Naive thymus-derived CD4-positive, alpha-beta T cell (primary cell): ENCODE measurements at regions not wholly inside any gene's neighbourhood (a gene's known extent, or its start where the extent isn't known, plus 50 kb on each side); places are given as distances from the start of the nearest gene placed in this dataset.

Source experiments
- ATAC-seq: fragments of 150-1000 bp; cut with Tn5 transposase; 2 replicates; pipeline ENCODE4 v1.10.0; 2021; ENCODE audit warnings: mild to moderate bottlenecking, moderate library complexity
- CTCF ChIA-PET: fragments of 350-600 bp; sonication (Branson Sonifier 250); formaldehyde crosslinking; loops from one replicate; lab custom pipeline; 2021; ENCODE audit warnings: antibody characterized with exemption; lab: Charles Lee
- POLR2A ChIA-PET: fragments of 350-600 bp; sonication (Branson Sonifier 250); formaldehyde crosslinking; loops from one replicate; lab custom pipeline; 2021; ENCODE audit warnings: antibody characterized with exemption, inconsistent platforms; lab: Charles Lee
- DNase-seq, 9 donors: peaks; one replicate each; pipeline versions ENCODE4 v3.0.0 to v3.0.0-alpha.2; 2020 to 2022; ENCODE audit warnings: mixed read lengths in 1 of 9
- H3K27ac ChIP-seq: one replicate; pipeline ENCODE4 v1.7.0; 2013; ENCODE audit warnings: mild to moderate bottlenecking, low read depth, low read length, moderate library complexity
- H3K27me3 ChIP-seq, 2 donors: one replicate each; pipeline ENCODE4 v1.7.0; 2013; ENCODE audit warnings: low read length in 2 of 2, mild to moderate bottlenecking in 2 of 2, moderate library complexity in 2 of 2; ENCODE audit not compliant: control insufficient read depth in 2 of 2, insufficient read depth in 2 of 2
- H3K36me3 ChIP-seq, 3 experiments: 1 replicate in 2 of 3; 2 replicates in 1 of 3; pipeline ENCODE4 v1.7.0; 2013; ENCODE audit warnings: low read length in 3 of 3, mild to moderate bottlenecking in 3 of 3, moderate library complexity in 1 of 3; ENCODE audit not compliant: insufficient read depth in 3 of 3, control insufficient read depth in 2 of 3
- H3K4me1 ChIP-seq, 2 donors: one replicate each; pipeline ENCODE4 v1.7.0; 2013; ENCODE audit warnings: low read length in 2 of 2, mild to moderate bottlenecking in 2 of 2, moderate library complexity in 1 of 2; ENCODE audit not compliant: control insufficient read depth in 2 of 2, insufficient read depth in 2 of 2
- H3K4me3 ChIP-seq: 2 replicates; pipeline ENCODE4 v1.7.0; 2013; ENCODE audit warnings: mild to moderate bottlenecking, low read length
- H3K9me3 ChIP-seq, 3 experiments: 1 replicate in 2 of 3; 2 replicates in 1 of 3; pipeline ENCODE4 v1.7.0; 2013; ENCODE audit warnings: low read length in 3 of 3; ENCODE audit not compliant: control insufficient read depth in 2 of 3
- H3K27ac Mint-ChIP-seq, 9 donors: one replicate each; pipeline ENCODE4 v1.8.0; 2020 to 2022; ENCODE audit warnings: mixed read lengths in 9 of 9, mild to moderate bottlenecking in 8 of 9, moderate library complexity in 5 of 9, inconsistent platforms in 2 of 9
- H3K27me3 Mint-ChIP-seq, 5 donors: one replicate each; pipeline ENCODE4 v1.8.0; 2021 to 2022; ENCODE audit warnings: mixed read lengths in 5 of 5, mild to moderate bottlenecking in 1 of 5
- H3K36me3 Mint-ChIP-seq, 5 donors: one replicate each; pipeline ENCODE4 v1.8.0; 2020 to 2022; ENCODE audit warnings: mixed read lengths in 5 of 5, mild to moderate bottlenecking in 3 of 5, inconsistent platforms in 1 of 5
- H3K4me1 Mint-ChIP-seq, 7 donors: one replicate each; pipeline ENCODE4 v1.8.0; 2020 to 2022; ENCODE audit warnings: mixed read lengths in 7 of 7, mild to moderate bottlenecking in 3 of 7, inconsistent platforms in 1 of 7
- H3K4me3 Mint-ChIP-seq, 10 donors: one replicate each; pipeline ENCODE4 v1.8.0; 2020 to 2022; ENCODE audit warnings: mild to moderate bottlenecking in 10 of 10, mixed read lengths in 10 of 10, moderate library complexity in 6 of 10, inconsistent platforms in 2 of 10
- H3K9me3 Mint-ChIP-seq, 11 donors: one replicate each; pipeline ENCODE4 v1.8.0; 2020 to 2022; ENCODE audit warnings: mixed read lengths in 11 of 11, mild to moderate bottlenecking in 4 of 11, inconsistent platforms in 1 of 11, moderate library complexity in 1 of 11
- intact Hi-C, 2 donors: fragments of 100-400 bp; cut with micrococcal nuclease; formaldehyde crosslinking; loops; one replicate each; pipeline ENCODE4 v1.15.1; 2023

GRCh38 chr18:69109686-69110085 lies 291.0 kb upstream of the DOK6 start:
- Mint-ChIP-seq H3K4me1 (no peaks in the 10 kb centered on the region), H3K4me3 (no peak overlapping the region), H3K9me3 (peaks cover 0 to 3% (median 0%) of the 10 kb centered on the region in 11 donors), H3K27me3 (no peaks in the 10 kb centered on the region), H3K36me3 (no peaks in the 10 kb centered on the region), H3K27ac (no peak overlapping the region)
- CTCF ChIA-PET, result interaction anchor here (0.7 kb wide), 1 partner anchor 274 kb away, joined by 4 read pairs; no protein-coding TSS in a partner anchor
- H3K27ac ChIP-seq, result no peak overlapping the region
- no peak overlapping the region for H3K4me3 ChIP-seq
- intact Hi-C loops, result no loop called here
- H3K4me1 ChIP-seq, result no peaks in the 10 kb centered on the region
- H3K9me3 ChIP-seq, result no peaks in the 10 kb centered on the region
- POLR2A ChIA-PET, result no interaction called here
- H3K36me3 ChIP-seq, result no peaks in the 10 kb centered on the region
- no peaks in the 10 kb centered on the region for H3K27me3 ChIP-seq
- ATAC-seq (no peak), DNase-seq (no peak)

- CTCF ChIA-PET, result no interaction called here
- no peaks in the 10 kb centered on the region for H3K9me3 Mint-ChIP-seq
- Histone ChIP-seq H3K9me3 (no peaks in the 10 kb centered on the region), H3K27me3 (no peaks in the 10 kb centered on the region), H3K27ac (no peak overlapping the region), H3K36me3 (no peaks in the 10 kb centered on the region), H3K4me1 (no peaks in the 10 kb centered on the region), H3K4me3 (no peak overlapping the region)
- no peak for ATAC-seq
- no peak overlapping the region for H3K27ac Mint-ChIP-seq
- H3K36me3 Mint-ChIP-seq, result no peaks in the 10 kb centered on the region
- no peak for DNase-seq
- POLR2A ChIA-PET, result no interaction called here
- no peak overlapping the region for H3K4me3 Mint-ChIP-seq
- H3K27me3 Mint-ChIP-seq, result no peaks in the 10 kb centered on the region
- no peaks in the 10 kb centered on the region for H3K4me1 Mint-ChIP-seq
- intact Hi-C loops, result no loop called here
Observed at GRCh38 chr18:69120833-69121232, 279.9 kb upstream of the DOK6 start.

- Mint-ChIP-seq H3K27ac (no peak overlapping the region), H3K27me3 (no peaks in the 10 kb centered on the region), H3K4me3 (no peak overlapping the region), H3K4me1 (no peaks in the 10 kb centered on the region), H3K9me3 (peaks cover 0 to 3% (median 0%) of the 10 kb centered on the region in 11 donors), H3K36me3 (no peaks in the 10 kb centered on the region)
- DNase-seq, result no peak
- no peaks in the 10 kb centered on the region for H3K27me3 ChIP-seq
- no peak overlapping the region for H3K27ac ChIP-seq
- intact Hi-C loops, result no loop called here
- ChIA-PET POLR2A (no interaction called here), CTCF (no interaction called here)
- no peaks in the 10 kb centered on the region for H3K9me3 ChIP-seq
- no peaks in the 10 kb centered on the region for H3K4me1 ChIP-seq
- H3K36me3 ChIP-seq, result no peaks in the 10 kb centered on the region
- no peak overlapping the region for H3K4me3 ChIP-seq
- ATAC-seq, result no peak
Observed at GRCh38 chr18:69123421-69123820, 277.3 kb upstream of the DOK6 start.

GRCh38 chr18:69127873-69128500 lies 272.7 kb upstream of the DOK6 start:
- Histone ChIP-seq H3K9me3 (no peaks in the 10 kb centered on the region), H3K4me1 (no peaks in the 10 kb centered on the region), H3K27me3 (no peaks in the 10 kb centered on the region), H3K36me3 (no peaks in the 10 kb centered on the region), H3K27ac (no peak overlapping the region), H3K4me3 (no peak overlapping the region)
- intact Hi-C loops, result no loop called here
- POLR2A ChIA-PET, result no interaction called here
- peaks cover 0 to 8% (median 3%) of the 10 kb centered on the region in 11 donors for H3K9me3 Mint-ChIP-seq
- CTCF ChIA-PET, result no interaction called here
- no peaks in the 10 kb centered on the region for H3K27me3 Mint-ChIP-seq
- ATAC-seq, result no peak
- H3K27ac Mint-ChIP-seq, result no peak overlapping the region
- no peaks in the 10 kb centered on the region for H3K4me1 Mint-ChIP-seq
- no peak for DNase-seq
- no peak overlapping the region for H3K4me3 Mint-ChIP-seq
- no peaks in the 10 kb centered on the region for H3K36me3 Mint-ChIP-seq

GRCh38 chr18:69128566-69128965 lies 272.1 kb upstream of the DOK6 start:
- DNase-seq (no peak), ATAC-seq (no peak)
- intact Hi-C loops, result no loop called here
- Histone ChIP-seq H3K27ac (no peak overlapping the region), H3K27me3 (no peaks in the 10 kb centered on the region), H3K36me3 (no peaks in the 10 kb centered on the region), H3K4me3 (no peak overlapping the region), H3K4me1 (no peaks in the 10 kb centered on the region), H3K9me3 (no peaks in the 10 kb centered on the region)
- no peak overlapping the region for H3K27ac Mint-ChIP-seq
- peaks cover 0 to 10% (median 5%) of the 10 kb centered on the region in 11 donors for H3K9me3 Mint-ChIP-seq
- ChIA-PET CTCF (no interaction called here), POLR2A (no interaction called here)
- no peak overlapping the region for H3K4me3 Mint-ChIP-seq
- H3K36me3 Mint-ChIP-seq, result no peaks in the 10 kb centered on the region
- no peaks in the 10 kb centered on the region for H3K4me1 Mint-ChIP-seq
- H3K27me3 Mint-ChIP-seq, result no peaks in the 10 kb centered on the region

- Mint-ChIP-seq H3K27ac (no peak overlapping the region), H3K36me3 (no peaks in the 10 kb centered on the region), H3K4me1 (no peaks in the 10 kb centered on the region), H3K9me3 (peaks cover 0 to 10% (median 5%) of the 10 kb centered on the region in 11 donors), H3K4me3 (no peak overlapping the region), H3K27me3 (no peaks in the 10 kb centered on the region)
- H3K9me3 ChIP-seq, result no peaks in the 10 kb centered on the region
- CTCF ChIA-PET, result no interaction called here
- H3K27ac ChIP-seq, result no peak overlapping the region
- DNase-seq, result no peak
- POLR2A ChIA-PET, result no interaction called here
- H3K27me3 ChIP-seq, result no peaks in the 10 kb centered on the region
- no peak for ATAC-seq
- no peaks in the 10 kb centered on the region for H3K36me3 ChIP-seq
- intact Hi-C loops, result no loop called here
- no peak overlapping the region for H3K4me3 ChIP-seq
- no peaks in the 10 kb centered on the region for H3K4me1 ChIP-seq
Observed at GRCh38 chr18:69128978-69129377, 271.7 kb upstream of the DOK6 start.

- H3K4me3 Mint-ChIP-seq, result no peak overlapping the region
- DNase-seq (no peak), ATAC-seq (no peak)
- no peak overlapping the region for H3K4me3 ChIP-seq
- no peaks in the 10 kb centered on the region for H3K36me3 ChIP-seq
- intact Hi-C loops, result no loop called here
- H3K4me1 ChIP-seq, result no peaks in the 10 kb centered on the region
- no peak overlapping the region for H3K27ac ChIP-seq
- ChIA-PET POLR2A (no interaction called here), CTCF (no interaction called here)
- H3K27ac Mint-ChIP-seq, result no peak overlapping the region
- no peaks in the 10 kb centered on the region for H3K36me3 Mint-ChIP-seq
- no peaks in the 10 kb centered on the region for H3K27me3 ChIP-seq
- no peaks in the 10 kb centered on the region for H3K4me1 Mint-ChIP-seq
- H3K9me3 Mint-ChIP-seq, result peaks cover 0 to 6% (median 2%) of the 10 kb centered on the region in 11 donors
- H3K27me3 Mint-ChIP-seq, result peaks cover 0 to 3% (median 0%) of the 10 kb centered on the region in 5 donors
- H3K9me3 ChIP-seq, result no peaks in the 10 kb centered on the region
Observed at GRCh38 chr18:69138088-69138487, 262.6 kb upstream of the DOK6 start.
